ENCODE measurements at regions not wholly inside any gene's neighbourhood (a gene's known extent, or its start where the extent isn't known, plus 50 kb on each side); places are given as distances from the start of the nearest gene placed in this dataset.
A peak's percentile ranks its signal among the peaks of the same experiment; 100 is the strongest.

DNA sequence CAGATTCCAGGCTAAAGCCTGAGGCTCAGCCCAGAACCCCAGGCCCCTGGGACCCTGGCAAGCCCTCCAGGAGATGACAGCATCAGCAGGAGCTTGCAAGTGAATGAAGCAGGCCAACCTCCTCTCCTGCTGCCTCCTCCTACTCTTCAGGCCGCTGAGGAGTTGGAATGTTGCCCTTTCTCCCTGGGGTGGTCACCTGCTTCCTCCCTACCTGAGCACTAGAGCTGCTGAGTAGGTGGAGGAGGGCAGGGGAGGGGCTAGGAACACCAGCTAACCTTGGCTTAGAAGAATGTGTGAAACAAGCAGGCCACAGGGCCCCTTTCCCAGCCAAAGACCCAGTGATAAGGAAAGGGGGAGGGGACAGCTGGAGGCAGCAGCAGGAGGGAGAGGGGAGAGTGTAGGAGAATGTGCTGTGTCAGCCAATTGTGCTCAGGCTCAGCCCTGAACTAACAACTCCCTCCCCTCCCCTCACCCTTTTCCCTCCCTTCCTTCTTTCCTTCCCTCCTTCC is 58.0 kb downstream of the PJA1 start:
- Histone ChIP-seq H2AFZ (ENCODE audit: low read depth, low read length) (no peak overlapping the region), H2BK15ac (ENCODE audit: low read depth, poor library complexity, severe bottlenecking) (no peak overlapping the region), H3K9ac (ENCODE audit: low read length) (no peak overlapping the region), H3K4me3 (ENCODE audit: insufficient read depth in 1 of 2, low read depth in 1 of 2, low read length in 2 of 2) (no peak overlapping the region), H3K23ac (ENCODE audit: low read length in 2 of 2) (no peak overlapping the region), H3K79me1 (replicated peaks; ENCODE audit: low read length, poor library complexity, severe bottlenecking) (no peaks in the 10 kb centered on the region), H2BK12ac (ENCODE audit: low read length in 2 of 2) (peak overlapping the region in 1 of 2 experiments; percentile 72), H3K14ac (ENCODE audit: low read length in 2 of 2) (no peak overlapping the region), H3K4me2 (ENCODE audit: low read length, poor library complexity, severe bottlenecking) (no peak overlapping the region), H3K4me1 (ENCODE audit: control insufficient read depth, insufficient read depth, low read depth, low read length) (peaks cover 12% of the 10 kb centered on the region), H2BK120ac (ENCODE audit: low read depth, low read length) (no peak overlapping the region), H3K27ac (ENCODE audit: low read length, poor library complexity, severe bottlenecking) (no peak overlapping the region), H2BK5ac (ENCODE audit: low read depth, low read length, poor library complexity, severe bottlenecking) (no peak overlapping the region), H3K4ac (ENCODE audit: low read depth in 1 of 2, low read length in 2 of 2) (peak overlapping the region; percentile 1 to 77), H3K9me3 (ENCODE audit: control insufficient read depth, low read length) (peaks cover 7% of the 10 kb centered on the region), H2AK5ac (ENCODE audit: low read length, severe bottlenecking) (no peak overlapping the region), H4K91ac (ENCODE audit: low read length) (peak overlapping the region; percentile 73), H3K36me3 (ENCODE audit: control insufficient read depth in 1 of 2, insufficient read depth in 2 of 2, low read depth in 1 of 2, low read length in 2 of 2) (no peaks in the 10 kb centered on the region), H4K8ac (ENCODE audit: low read length) (peak overlapping the region; percentile 72), H3K27me3 (ENCODE audit: control insufficient read depth in 1 of 2, insufficient read depth in 1 of 2, low read length in 2 of 2) (peaks cover 0 to 82% of the 10 kb centered on the region in 2 experiments), H3K18ac (ENCODE audit: low read depth in 1 of 2, low read length in 2 of 2) (peak overlapping the region in 1 of 2 experiments; percentile 4)
- 0% methylated on average over 1 of the region's 1 CpG for WGBS
- no peak for DNase-seq

DNA sequence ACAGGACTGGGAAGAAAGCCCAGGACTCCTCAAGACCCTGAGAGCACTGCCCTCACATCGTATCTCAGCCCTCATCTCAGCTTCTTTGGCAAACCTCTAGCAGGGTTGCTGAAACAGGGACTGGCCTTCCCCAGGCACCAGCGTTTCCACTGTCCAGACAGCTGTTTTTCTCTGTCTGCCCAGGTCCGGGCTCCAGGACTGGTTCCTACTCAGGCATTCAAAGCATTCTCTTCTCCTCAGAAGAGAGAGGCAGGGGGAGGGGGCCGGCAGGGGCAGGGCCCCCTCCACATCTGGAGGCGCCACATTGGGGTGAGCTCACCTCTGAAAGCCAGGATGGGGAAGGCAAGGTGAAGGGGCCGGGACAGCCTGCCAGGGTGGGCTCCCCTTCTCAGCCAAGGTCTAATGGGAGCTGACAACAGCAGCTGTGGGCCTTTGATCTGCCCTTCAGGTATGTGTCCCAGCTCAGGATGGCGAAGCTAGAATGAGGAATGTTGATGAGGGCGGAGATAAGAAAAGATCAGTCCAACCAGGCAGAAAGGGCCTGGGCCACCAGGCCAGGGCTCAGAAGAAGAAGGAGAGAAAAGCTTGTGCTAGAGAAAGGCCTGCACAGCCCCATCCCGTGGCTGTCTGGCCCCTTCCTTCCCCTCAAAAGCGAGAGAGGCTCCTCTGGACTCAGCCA is 60.4 kb downstream of the PJA1 start:
- Histone ChIP-seq H3K4ac (ENCODE audit: low read depth in 1 of 2, low read length in 2 of 2) (no peak overlapping the region), H2BK120ac (ENCODE audit: low read depth, low read length) (no peak overlapping the region), H3K18ac (ENCODE audit: low read depth in 1 of 2, low read length in 2 of 2) (no peak overlapping the region), H4K8ac (ENCODE audit: low read length) (no peak overlapping the region), H3K9me3 (ENCODE audit: control insufficient read depth, low read length) (peaks cover 14% of the 10 kb centered on the region), H3K27ac (ENCODE audit: low read length, poor library complexity, severe bottlenecking) (no peak overlapping the region), H2BK12ac (ENCODE audit: low read length in 2 of 2) (peak overlapping the region in 1 of 2 experiments; percentile 42), H3K14ac (ENCODE audit: low read length in 2 of 2) (no peak overlapping the region), H4K91ac (ENCODE audit: low read length) (peak overlapping the region; percentile 39), H3K4me3 (ENCODE audit: insufficient read depth in 1 of 2, low read depth in 1 of 2, low read length in 2 of 2) (no peak overlapping the region), H2BK15ac (ENCODE audit: low read depth, poor library complexity, severe bottlenecking) (no peak overlapping the region), H2BK5ac (ENCODE audit: low read depth, low read length, poor library complexity, severe bottlenecking) (no peak overlapping the region), H3K9ac (ENCODE audit: low read length) (no peak overlapping the region), H3K4me2 (ENCODE audit: low read length, poor library complexity, severe bottlenecking) (no peak overlapping the region), H2AK5ac (ENCODE audit: low read length, severe bottlenecking) (no peak overlapping the region), H3K79me1 (replicated peaks; ENCODE audit: low read length, poor library complexity, severe bottlenecking) (no peaks in the 10 kb centered on the region), H3K36me3 (ENCODE audit: control insufficient read depth in 1 of 2, insufficient read depth in 2 of 2, low read depth in 1 of 2, low read length in 2 of 2) (no peaks in the 10 kb centered on the region), H3K27me3 (ENCODE audit: control insufficient read depth in 1 of 2, insufficient read depth in 1 of 2, low read length in 2 of 2) (peaks cover 0 to 82% of the 10 kb centered on the region in 2 experiments), H3K23ac (ENCODE audit: low read length in 2 of 2) (no peak overlapping the region), H3K4me1 (ENCODE audit: control insufficient read depth, insufficient read depth, low read depth, low read length) (peaks cover 12% of the 10 kb centered on the region), H2AFZ (ENCODE audit: low read depth, low read length) (no peak overlapping the region)
- 62% methylated on average over 8 of the region's 10 CpGs for WGBS
- DNase-seq: no peak

GRCh38 chrX:69103539-69103938 is 61.7 kb downstream of the PJA1 start:
- Histone ChIP-seq H4K8ac (ENCODE audit: low read length) (no peak overlapping the region), H3K14ac (ENCODE audit: low read length in 2 of 2) (no peak overlapping the region), H3K79me1 (replicated peaks; ENCODE audit: low read length, poor library complexity, severe bottlenecking) (no peaks in the 10 kb centered on the region), H2BK15ac (ENCODE audit: low read depth, poor library complexity, severe bottlenecking) (no peak overlapping the region), H2AK5ac (ENCODE audit: low read length, severe bottlenecking) (no peak overlapping the region), H3K27ac (ENCODE audit: low read length, poor library complexity, severe bottlenecking) (no peak overlapping the region), H3K27me3 (ENCODE audit: control insufficient read depth in 1 of 2, insufficient read depth in 1 of 2, low read length in 2 of 2) (peaks cover 0 to 92% of the 10 kb centered on the region in 2 experiments), H3K9ac (ENCODE audit: low read length) (no peak overlapping the region), H3K36me3 (ENCODE audit: control insufficient read depth in 1 of 2, insufficient read depth in 2 of 2, low read depth in 1 of 2, low read length in 2 of 2) (no peaks in the 10 kb centered on the region), H2AFZ (ENCODE audit: low read depth, low read length) (no peak overlapping the region), H3K4me2 (ENCODE audit: low read length, poor library complexity, severe bottlenecking) (no peak overlapping the region), H3K9me3 (ENCODE audit: control insufficient read depth, low read length) (peaks cover 14% of the 10 kb centered on the region), H2BK120ac (ENCODE audit: low read depth, low read length) (no peak overlapping the region), H3K23ac (ENCODE audit: low read length in 2 of 2) (no peak overlapping the region), H2BK12ac (ENCODE audit: low read length in 2 of 2) (no peak overlapping the region), H3K4ac (ENCODE audit: low read depth in 1 of 2, low read length in 2 of 2) (no peak overlapping the region), H4K91ac (ENCODE audit: low read length) (no peak overlapping the region), H3K4me1 (ENCODE audit: control insufficient read depth, insufficient read depth, low read depth, low read length) (peaks cover 10% of the 10 kb centered on the region), H3K18ac (ENCODE audit: low read depth in 1 of 2, low read length in 2 of 2) (no peak overlapping the region), H2BK5ac (ENCODE audit: low read depth, low read length, poor library complexity, severe bottlenecking) (no peak overlapping the region), H3K4me3 (ENCODE audit: insufficient read depth in 1 of 2, low read depth in 1 of 2, low read length in 2 of 2) (no peak overlapping the region)
- no peak for DNase-seq
- 91% methylated on average over 5 of the region's 5 CpGs for WGBS

GRCh38 chrX:69102612-69103194 is 62.5 kb downstream of the PJA1 start:
- no peaks in the 10 kb centered on the region for H3K79me1 ChIP-seq (replicated peaks; ENCODE audit: low read length, poor library complexity, severe bottlenecking)
- peaks cover 8% of the 10 kb centered on the region for H3K4me1 ChIP-seq (ENCODE audit: control insufficient read depth, insufficient read depth, low read depth, low read length)
- WGBS: 90% methylated on average over 3 of the region's 5 CpGs
- peak overlapping the region; percentile 42 for H4K8ac ChIP-seq (ENCODE audit: low read length)
- no peak overlapping the region for H3K4me3 ChIP-seq (ENCODE audit: insufficient read depth in 1 of 2, low read depth in 1 of 2, low read length in 2 of 2)
- H3K27me3 ChIP-seq (ENCODE audit: control insufficient read depth in 1 of 2, insufficient read depth in 1 of 2, low read length in 2 of 2): peaks cover 0 to 92% of the 10 kb centered on the region in 2 experiments
- no peak overlapping the region for H3K14ac ChIP-seq (ENCODE audit: low read length in 2 of 2)
- H3K4me2 ChIP-seq (ENCODE audit: low read length, poor library complexity, severe bottlenecking): no peak overlapping the region
- no peak overlapping the region for H3K18ac ChIP-seq (ENCODE audit: low read depth in 1 of 2, low read length in 2 of 2)
- no peak overlapping the region for H2BK5ac ChIP-seq (ENCODE audit: low read depth, low read length, poor library complexity, severe bottlenecking)
- H3K27ac ChIP-seq (ENCODE audit: low read length, poor library complexity, severe bottlenecking): no peak overlapping the region
- H3K9me3 ChIP-seq (ENCODE audit: control insufficient read depth, low read length): peaks cover 17% of the 10 kb centered on the region
- H2BK120ac ChIP-seq (ENCODE audit: low read depth, low read length): no peak overlapping the region
- no peak overlapping the region for H2BK12ac ChIP-seq (ENCODE audit: low read length in 2 of 2)
- H2AK5ac ChIP-seq (ENCODE audit: low read length, severe bottlenecking): no peak overlapping the region
- no peak overlapping the region for H3K4ac ChIP-seq (ENCODE audit: low read depth in 1 of 2, low read length in 2 of 2)
- H4K91ac ChIP-seq (ENCODE audit: low read length): no peak overlapping the region
- no peak for DNase-seq
- H2AFZ ChIP-seq (ENCODE audit: low read depth, low read length): peak overlapping the region; percentile 4
- H2BK15ac ChIP-seq (ENCODE audit: low read depth, poor library complexity, severe bottlenecking): no peak overlapping the region
- no peak overlapping the region for H3K9ac ChIP-seq (ENCODE audit: low read length)
- no peak overlapping the region for H3K23ac ChIP-seq (ENCODE audit: low read length in 2 of 2)
- no peaks in the 10 kb centered on the region for H3K36me3 ChIP-seq (ENCODE audit: control insufficient read depth in 1 of 2, insufficient read depth in 2 of 2, low read depth in 1 of 2, low read length in 2 of 2)
